GM19395 (cell line): ENCODE measurements at regions not wholly inside any gene's neighbourhood (a gene's known extent, or its start where the extent isn't known, plus 50 kb on each side); places are given as distances from the start of the nearest gene placed in this dataset.
"Not testable (repeated sequence)": the region's sequence is repeated elsewhere in the genome, so short reads cannot be mapped to it uniquely, and the experiment has no call there.

ENCODE experiments used
- ATAC-seq: cut with Tn5 transposase; IDR thresholded peaks from one replicate; pipeline ENCODE4 v1.9.1; 2021; ENCODE audit warnings: mild to moderate bottlenecking, moderate library complexity; ENCODE audit not compliant: unreplicated experiment

DNA sequence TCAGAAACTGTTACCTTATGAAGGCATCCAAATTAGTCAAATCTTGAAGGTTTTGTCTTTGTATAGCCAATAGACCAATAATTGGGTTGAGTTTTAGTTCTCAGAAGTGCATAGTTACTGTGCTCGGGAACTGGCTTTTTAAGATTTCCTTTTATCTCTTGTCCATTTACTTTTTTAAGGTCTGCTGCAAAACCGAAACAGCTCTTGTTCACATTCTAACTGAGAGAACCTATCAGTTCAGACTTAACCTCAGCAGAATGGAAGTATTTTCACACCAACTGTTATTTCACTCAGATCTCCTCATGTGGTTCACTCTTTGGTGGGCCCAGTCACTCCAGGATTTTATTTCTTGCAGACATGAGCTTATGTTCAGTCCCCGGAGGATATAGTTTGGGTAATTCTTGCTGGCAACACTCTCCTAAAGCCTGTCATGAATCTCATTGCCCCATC lies 55.5 kb downstream of the TPBG start:
- ATAC-seq: peak; percentile 72

DNA sequence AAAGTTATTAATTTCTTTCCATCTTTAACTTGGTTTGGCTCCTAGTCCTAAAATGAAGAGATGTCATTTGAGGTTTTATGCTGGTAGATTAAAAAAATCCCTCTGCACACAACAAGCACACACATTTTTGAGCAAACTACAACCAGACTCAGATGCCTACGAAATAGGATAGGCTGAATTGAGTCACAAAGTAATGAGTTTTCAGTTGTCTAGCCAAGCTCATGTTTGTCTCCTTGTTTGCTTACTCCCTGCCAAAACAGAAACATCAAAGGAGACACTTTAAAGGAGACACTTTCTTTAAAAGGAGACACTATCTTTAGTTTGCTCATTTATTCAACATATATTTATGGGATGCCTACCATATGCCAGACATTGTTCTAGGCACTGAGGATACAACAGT lies 56.2 kb downstream of the TPBG start:
- no peak for ATAC-seq

DNA sequence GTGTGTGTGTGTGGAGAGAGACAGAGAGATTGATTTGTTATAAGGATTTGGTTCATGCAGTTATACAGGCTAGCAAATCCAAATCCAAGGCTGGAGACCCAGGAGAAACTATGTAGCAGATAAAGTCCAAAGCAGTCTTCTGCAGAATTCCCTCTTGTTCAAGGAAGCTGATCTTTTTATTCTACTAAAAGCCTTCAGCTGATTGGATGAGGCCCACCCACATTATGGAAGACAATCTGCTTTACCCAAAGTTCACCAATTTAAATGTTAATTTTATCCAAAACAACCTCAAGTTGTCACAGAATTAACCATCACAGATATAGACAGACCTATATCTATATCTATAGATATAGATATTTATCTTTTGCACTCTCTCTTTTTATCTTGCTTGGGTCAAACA lies 67.0 kb downstream of the TPBG start:
- no peak for ATAC-seq

DNA sequence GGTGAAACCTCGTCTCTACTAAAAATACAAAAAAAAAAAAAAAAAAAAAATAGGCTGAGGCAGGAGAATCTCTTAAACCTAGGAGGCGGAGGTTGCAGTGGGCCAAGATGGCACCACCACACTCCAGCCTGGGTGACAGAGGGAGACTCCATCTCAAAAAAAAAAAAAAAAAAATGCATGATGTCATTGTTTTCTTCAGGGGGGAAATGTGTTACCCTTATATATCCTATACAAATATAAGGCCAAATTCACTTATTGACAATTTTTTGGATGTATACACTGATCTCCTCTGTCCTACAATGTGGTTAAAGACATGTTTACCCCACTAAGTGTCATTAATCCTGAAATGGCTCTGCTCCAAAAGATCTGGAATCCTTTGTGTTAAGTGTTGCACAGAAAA lies 73.1 kb downstream of the TPBG start:
- ATAC-seq: no peak

DNA sequence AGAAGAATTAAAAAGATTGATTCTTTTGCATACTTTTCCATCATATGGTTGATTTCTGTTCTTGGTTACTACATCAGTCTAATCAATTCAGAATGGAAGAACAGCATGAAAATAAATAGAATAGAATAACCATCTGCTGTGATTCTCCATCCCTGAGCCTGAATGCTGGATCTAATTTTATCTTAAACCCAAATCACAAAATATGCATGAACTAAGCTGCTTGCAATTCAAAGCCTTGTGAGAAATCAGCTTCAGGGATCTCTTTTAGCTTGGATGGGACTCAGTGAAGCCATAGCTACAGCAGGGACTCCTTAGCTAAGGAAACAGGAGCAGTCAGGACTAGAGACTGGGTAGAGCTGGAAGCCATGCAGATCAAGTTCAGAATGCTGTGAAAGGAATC lies 74.1 kb downstream of the TPBG start:
- ATAC-seq: no peak

DNA sequence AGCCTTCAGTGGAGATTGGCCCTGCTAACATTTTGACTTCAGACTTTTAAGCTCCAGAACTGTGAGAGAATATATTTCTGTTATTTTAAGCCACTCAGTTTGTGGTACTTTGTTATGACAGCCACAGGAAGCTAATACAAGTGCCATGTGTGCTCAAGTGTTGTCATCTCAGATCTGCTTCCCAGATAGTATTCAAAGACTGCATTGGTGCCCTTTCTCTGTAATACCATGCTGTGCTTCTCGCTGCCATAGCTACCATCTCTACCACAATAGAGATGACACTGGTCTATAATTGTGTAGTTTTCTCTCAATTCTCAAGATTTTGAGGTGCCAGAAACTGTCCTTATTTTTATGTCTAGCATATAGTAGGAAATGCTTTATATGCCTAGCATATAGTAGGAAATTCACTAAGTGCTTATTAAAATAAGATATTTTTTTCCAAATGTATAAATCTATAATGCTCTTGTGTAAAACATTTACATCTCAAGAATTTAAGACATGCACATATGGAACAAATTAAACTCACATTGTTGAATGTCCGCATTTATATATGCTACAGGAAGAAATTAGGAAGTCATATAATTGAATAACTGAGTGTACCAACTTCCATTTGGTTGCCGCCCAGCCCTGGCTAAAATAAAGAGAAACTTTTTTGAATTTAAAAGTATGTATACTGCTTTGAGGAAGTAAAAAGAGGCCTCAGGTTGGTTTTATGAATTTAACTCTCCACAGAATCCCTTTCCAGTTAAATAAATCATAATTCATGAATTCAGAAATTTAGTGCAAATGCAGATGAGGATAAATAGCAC lies 77.6 kb downstream of the TPBG start:
- no peak for ATAC-seq

DNA sequence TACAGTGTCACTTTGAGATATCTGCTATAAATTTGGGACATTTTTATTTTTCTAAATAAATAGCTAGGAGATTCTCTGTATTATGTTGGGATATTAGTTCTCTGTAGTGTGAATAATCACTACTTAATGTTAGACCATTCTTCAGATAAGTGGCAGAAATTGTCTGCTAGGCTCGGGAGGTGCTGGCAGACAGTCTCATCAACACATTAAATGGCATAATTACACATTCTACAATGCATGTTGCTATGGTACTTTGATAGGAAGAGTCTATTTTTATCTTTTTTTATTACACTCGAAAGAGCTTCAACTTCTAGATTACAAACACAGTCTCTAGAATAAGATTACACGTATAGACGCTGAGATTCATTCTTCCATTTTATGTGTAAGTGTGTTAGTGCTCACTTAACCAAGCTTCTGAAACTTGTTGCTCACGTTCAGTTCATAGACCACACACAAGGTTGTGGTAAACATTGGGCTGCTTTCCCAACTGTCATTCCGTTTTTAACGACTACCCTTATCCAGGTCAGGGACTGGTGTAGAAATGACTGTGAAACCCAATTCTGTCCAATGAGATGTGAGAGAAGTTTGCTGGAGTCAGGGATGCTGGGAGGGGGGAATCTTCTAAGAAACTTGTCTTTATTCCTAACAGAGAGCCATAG lies 78.6 kb downstream of the TPBG start:
- no peak for ATAC-seq

DNA sequence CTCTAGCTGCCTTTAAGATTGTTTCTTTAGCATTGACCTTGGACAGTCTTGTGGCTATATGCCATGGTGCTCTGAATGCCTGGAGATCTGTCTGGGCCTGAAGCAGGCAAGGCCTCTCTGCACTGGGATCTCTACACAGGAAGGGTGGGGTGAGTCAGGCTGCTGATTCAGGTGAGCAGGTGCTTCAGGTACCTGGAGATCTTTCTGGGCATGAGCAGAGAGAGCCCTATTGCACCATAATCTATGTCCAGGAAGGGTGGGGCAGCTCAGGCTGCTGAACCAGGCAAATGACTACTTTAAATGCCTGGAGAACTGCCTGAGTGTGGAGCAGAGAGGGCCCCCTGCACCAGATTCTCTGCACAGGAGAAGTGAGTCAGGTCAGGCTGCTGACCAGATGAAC lies 94.5 kb downstream of the TPBG start:
- ATAC-seq: no peak

DNA sequence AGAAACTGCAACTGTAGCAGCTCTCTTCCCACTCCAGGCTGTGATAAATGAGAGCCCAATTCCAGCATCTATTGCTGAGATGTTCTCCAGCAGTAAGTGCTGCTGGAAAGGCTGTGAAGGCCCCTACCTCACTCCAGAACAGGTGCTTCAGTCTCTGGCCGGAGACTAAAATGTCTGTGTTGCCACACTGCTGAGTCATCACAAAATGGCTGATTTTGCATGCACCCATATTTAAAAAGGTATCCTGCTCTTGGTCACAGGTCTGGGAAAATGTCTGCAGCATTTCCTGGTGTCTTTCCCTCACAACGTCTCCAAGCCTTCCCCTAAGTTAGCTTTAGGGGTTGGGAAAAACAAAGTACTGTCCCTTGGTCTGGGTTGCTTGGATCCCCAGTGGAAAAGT lies 95.1 kb downstream of the TPBG start:
- no peak for ATAC-seq

DNA sequence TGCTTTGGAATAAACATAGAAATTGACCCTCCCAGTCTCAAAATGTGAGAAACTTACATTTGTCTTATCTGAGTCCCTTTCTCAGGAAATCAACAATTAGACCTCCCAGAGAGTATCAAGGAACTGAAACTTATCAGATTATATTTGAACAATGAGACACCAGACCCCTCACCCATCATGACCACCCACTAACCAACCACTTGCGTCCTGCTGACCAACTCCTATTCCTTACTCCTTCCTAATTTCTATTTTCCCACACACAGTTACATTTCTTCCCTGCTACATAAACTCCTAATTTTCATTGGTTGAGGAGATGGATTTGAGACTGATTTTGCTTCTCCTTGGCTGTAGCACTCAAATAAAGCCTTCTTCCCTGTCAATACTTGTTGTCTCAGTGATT lies 97.9 kb downstream of the TPBG start:
- ATAC-seq: no peak

DNA sequence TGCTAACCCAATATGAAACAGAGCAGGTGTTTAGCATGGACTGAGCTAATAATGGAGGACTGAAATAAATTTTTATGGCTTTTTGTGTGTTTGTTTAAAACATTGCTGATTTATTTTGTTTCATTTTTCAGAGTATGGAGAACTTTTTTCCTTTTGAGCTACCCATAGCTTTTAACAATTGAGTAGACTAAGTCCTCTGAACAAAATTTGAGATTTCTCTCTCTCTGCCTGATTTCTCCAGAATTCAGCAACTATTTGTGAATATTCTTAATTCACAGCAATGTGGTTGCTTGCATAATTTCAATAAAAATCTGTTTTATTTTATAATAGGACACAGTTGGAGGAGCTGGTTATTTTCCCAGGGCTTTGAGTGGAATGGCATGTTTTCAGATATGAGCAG lies 103.7 kb downstream of the TPBG start:
- no peak for ATAC-seq

DNA sequence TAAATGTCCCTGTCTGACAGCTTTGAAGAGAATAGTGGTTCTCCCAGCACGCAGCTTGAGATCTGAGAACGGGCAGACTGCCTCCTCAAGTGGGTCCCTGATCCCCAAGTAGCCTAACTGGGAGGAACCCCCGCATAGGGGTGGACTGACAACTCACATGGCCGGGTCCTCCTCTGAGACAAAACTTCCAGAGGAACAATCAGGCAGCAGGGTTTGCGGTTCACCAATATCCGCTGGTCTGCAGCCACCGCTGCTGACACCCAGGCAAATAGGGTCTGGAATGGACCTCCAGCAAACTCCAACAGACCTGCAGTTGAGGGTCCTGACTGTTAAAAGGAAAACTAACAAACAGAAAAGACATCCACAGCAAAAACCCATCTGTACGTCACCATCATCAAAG lies 106.5 kb downstream of the TPBG start:
- not testable (repeated sequence) for ATAC-seq

DNA sequence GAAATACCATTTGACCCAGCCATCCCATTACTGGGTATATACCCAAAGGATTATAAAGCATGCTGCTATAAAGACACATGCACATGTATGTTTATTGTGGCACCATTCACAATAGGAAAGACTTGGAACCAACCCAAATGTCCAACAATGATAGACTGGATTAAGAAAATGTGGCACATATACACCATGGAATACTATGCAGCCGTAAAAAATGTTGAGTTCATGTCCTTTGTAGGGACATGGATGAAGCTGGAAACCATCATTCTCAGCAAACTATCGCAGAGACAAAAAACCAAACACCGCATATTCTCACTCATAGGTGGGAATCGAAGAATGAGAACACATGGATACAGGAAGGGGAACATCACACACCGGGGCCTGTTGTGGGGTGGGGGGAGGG lies 111.5 kb downstream of the TPBG start:
- ATAC-seq: not testable (repeated sequence)

DNA sequence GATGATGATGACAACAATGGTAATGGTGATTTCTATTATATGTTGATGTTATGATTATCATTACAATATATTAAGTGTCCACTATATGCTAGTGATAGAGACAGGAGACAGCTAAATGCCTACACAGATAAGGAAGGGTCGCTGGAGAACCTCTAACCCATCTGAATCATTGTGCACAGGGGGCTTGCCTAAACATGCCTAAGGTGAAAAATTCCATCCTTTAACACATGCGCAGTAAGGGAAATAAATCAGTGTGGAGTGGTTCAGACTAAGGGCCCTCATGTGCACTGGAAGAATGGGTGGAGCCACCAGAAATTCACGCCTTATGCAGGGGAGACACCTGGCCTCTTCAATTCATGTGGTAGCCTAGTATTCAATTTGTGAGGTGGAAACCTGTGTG lies 120.4 kb downstream of the TPBG start:
- ATAC-seq: no peak

DNA sequence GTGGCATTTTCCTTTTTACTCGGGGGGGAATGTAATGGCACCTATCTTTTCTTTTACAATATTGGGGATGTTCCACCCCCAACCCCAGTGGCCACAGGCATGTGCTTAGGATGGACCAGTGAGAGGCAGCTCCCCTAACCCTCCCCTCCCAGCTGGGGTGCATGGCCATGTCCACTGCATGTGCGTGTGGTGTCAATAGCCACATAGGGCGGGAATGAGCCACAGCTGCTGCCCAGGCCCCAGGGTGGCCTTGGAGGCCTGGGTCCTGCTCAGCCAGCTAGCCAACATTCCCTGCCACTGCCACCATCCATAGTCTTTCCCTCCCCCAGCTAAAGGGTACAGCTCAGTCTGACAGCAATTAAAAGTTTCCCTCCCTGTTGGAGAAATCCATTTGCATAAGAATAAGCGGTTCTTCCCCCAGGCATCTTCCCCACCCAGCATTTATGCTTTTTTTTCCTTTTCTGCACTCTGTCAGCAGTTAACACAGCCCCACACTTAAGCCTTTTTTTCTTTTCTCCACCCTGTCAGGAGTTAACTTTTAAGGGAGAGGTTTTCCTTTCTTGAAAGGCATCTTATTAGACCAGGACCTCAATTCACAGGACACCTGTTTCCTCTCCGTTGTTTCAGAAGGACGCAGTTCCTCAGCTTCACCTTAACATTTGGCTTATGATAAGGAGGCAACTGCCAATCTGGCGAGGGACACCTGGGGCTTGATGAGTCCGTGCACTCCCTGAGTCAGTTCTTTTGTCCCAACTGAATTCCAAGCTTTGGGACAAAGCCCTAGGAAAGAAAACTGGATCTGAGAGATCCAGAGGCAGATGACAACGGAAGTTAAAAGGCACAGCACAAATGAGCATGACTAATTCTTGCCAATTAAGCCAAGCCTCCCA lies 121.4 kb downstream of the TPBG start:
- no peak for ATAC-seq

DNA sequence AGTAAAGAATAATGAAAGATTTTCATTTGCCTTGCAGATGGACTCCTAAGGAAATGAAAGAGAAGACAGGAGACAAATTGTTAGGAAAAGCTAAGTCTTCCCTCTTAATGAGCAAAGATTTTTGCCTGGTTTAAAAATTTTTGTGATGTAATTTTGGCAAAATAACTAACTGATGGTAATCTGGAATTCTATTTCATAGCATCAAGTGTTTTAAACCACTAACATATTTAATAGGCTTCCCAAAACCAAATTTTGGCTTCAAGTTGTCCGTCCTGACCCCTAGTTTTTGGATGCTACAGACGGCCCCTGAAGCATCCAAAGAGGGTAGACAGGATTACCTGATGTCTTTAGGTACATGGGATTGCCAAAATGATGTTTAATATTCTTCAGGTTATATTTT lies 124.3 kb downstream of the TPBG start:
- no peak for ATAC-seq

DNA sequence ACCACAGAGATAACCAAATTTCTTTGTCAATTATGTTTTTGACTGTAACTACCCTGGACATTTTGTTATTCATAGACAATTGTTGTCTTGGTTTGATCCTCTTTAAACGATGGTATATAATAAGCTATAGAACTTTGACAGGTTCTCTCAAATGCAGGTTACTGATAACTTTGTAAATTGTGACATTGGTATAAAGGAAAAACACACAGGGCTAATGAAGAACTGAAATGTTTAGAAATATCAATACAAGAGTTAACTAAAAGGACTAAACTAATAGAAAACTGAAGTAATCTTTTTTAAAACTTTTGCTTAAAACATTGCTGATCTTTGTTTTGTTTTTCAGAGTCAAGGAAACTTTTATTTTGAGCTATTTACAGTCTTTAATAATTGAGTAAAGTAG lies 124.8 kb downstream of the TPBG start:
- no peak for ATAC-seq

DNA sequence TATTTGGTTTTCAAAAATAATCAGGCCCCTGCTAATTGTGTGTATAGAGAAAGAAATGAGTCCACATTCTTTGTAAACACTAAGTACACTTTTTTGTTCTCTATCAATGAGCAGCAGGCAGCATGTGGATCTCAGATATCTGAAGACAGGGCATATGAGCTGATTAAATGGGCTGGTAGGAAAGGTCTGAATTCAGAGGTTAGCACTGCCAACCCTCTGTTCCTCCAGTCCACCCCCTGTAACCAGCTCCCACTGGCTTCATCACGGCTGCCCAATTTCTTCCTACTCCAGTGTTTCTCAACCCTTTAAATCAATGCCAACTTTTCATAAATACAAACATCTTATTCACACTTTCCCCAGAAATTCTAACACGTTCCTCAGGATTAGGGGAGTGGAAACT lies 128.5 kb downstream of the TPBG start:
- no peak for ATAC-seq

DNA sequence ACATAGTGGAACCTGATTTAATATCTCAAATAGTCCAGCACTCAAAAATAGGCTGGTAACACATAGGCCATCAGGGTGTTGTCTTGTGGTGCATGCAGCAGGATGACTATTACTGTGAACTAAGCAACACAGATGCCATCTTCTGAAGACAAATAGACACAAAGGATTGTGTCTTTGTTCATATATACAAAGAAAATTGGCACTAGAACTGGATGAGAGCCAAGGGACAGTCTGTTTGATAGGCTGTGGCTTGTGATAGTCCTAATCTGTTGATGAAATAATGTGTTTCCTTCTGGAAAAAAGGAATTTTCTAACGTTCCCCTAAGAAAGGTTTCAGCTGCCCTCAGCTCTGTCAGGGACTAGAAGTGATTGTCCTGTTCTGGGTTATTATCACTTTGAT lies 129.8 kb downstream of the TPBG start:
- ATAC-seq: no peak

DNA sequence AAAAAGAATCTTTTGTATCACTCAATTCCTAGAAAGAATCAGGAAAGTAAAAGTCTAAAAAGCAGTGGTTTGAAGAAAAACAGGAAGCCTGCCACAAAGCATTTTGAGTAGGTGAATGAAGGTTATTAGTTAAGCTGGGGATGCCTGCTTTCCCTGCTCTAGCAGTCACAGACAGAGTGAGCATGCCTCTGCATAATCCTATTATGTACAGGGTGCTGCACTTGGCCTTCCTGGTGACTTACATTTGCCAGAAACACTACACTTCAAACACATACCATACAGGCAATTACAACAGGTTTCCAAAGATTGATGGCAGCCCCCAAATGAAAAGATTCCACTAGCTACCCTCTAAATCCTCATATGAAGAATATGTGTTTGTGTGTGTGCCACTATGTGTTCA lies 130.8 kb downstream of the TPBG start:
- ATAC-seq: no peak

DNA sequence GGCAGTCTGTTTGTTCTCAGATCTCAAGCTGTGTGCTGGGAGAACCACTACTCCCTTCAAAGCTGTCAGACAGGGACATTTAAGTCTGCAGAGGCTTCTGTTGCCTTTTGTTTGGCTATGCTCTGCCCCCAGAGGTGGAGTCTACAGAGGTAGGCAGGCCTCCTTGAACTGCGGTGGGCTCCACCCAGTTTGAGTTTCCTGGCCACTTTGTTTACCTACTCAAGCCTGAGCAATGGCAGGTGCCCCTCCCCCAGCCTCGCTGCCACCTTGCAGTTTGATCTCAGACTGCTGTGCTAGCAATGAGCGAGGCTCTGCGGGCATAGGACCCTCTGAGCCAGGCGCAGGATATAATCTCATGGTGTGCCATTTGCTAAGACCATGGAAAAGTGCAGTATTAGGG lies 138.3 kb downstream of the TPBG start:
- ATAC-seq: not testable (repeated sequence)

DNA sequence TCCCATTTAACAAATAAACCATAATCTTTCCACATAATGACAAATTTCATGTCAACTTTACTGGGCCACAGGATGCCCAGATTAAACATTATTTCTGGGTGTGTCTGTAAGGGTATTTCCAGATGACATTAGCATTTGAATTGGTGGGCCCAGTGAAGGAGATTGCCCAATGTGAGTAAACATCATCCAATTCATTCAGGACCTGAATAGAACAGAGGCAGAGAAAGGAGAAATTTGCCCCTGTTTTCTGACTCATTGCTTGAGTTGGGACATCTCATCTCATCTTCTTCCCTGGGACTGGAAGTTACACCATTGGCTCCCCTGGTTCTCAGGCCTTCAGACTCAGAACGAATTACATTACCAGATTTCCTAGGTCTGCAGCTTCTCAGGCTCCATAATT lies 142.9 kb downstream of the TPBG start:
- no peak for ATAC-seq
